GM21390 (cell line): ENCODE measurements at regions not wholly inside any gene's neighbourhood (a gene's known extent, or its start where the extent isn't known, plus 50 kb on each side); places are given as distances from the start of the nearest gene placed in this dataset.

Experiments
- ATAC-seq: cut with Tn5 transposase; IDR thresholded peaks from one replicate; pipeline ENCODE4 v1.9.1; 2021; ENCODE audit not compliant: unreplicated experiment

GRCh38 chr15:97528238-97528637 lies 432.3 kb upstream of the ARRDC4 start:
- no peak for ATAC-seq

- no peak for ATAC-seq
These were observed 414.7 kb upstream of the ARRDC4 start for GRCh38 chr15:97545799-97546198.

GRCh38 chr15:97547381-97547780 lies 413.1 kb upstream of the ARRDC4 start:
- no peak for ATAC-seq

- ATAC-seq = no peak
These were observed 399.0 kb upstream of the ARRDC4 start for GRCh38 chr15:97561529-97561928.

- ATAC-seq = no peak
These were observed 397.0 kb upstream of the ARRDC4 start for GRCh38 chr15:97563516-97563915.

GRCh38 chr15:97566961-97567360 lies 393.5 kb upstream of the ARRDC4 start:
- ATAC-seq = no peak

GRCh38 chr15:97567411-97567810 lies 393.1 kb upstream of the ARRDC4 start:
- ATAC-seq = no peak

GRCh38 chr15:97576929-97577645 lies 383.4 kb upstream of the ARRDC4 start:
- no peak for ATAC-seq

GRCh38 chr15:97585408-97585807 lies 375.1 kb upstream of the ARRDC4 start:
- ATAC-seq = no peak

- ATAC-seq = no peak
These were observed 367.7 kb upstream of the ARRDC4 start for GRCh38 chr15:97592778-97593177.

- ATAC-seq = no peak
These were observed 362.7 kb upstream of the ARRDC4 start for GRCh38 chr15:97597801-97598200.

- no peak for ATAC-seq
These were observed 362.1 kb upstream of the ARRDC4 start for GRCh38 chr15:97598353-97598798.

- no peak for ATAC-seq
These were observed 360.3 kb upstream of the ARRDC4 start for GRCh38 chr15:97600190-97600589.

GRCh38 chr15:97604677-97605076 lies 355.8 kb upstream of the ARRDC4 start:
- no peak for ATAC-seq

GRCh38 chr15:97615114-97615513 lies 345.4 kb upstream of the ARRDC4 start:
- no peak for ATAC-seq

GRCh38 chr15:97623091-97623661 lies 337.3 kb upstream of the ARRDC4 start:
- no peak for ATAC-seq

- no peak for ATAC-seq
These were observed 332.9 kb upstream of the ARRDC4 start for GRCh38 chr15:97627634-97628033.

GRCh38 chr15:97645758-97646157 lies 314.7 kb upstream of the ARRDC4 start:
- ATAC-seq = no peak

- no peak for ATAC-seq
These were observed 311.8 kb upstream of the ARRDC4 start for GRCh38 chr15:97648728-97649127.

GRCh38 chr15:97652041-97652440 lies 308.5 kb upstream of the ARRDC4 start:
- no peak for ATAC-seq

- no peak for ATAC-seq
These were observed 307.8 kb upstream of the ARRDC4 start for GRCh38 chr15:97652700-97653167.

GRCh38 chr15:97653896-97654295 lies 306.6 kb upstream of the ARRDC4 start:
- no peak for ATAC-seq
